ENCODE measurements at regions not wholly inside any gene's neighbourhood (a gene's known extent, or its start where the extent isn't known, plus 50 kb on each side); places are given as distances from the start of the nearest gene placed in this dataset.

DNA sequence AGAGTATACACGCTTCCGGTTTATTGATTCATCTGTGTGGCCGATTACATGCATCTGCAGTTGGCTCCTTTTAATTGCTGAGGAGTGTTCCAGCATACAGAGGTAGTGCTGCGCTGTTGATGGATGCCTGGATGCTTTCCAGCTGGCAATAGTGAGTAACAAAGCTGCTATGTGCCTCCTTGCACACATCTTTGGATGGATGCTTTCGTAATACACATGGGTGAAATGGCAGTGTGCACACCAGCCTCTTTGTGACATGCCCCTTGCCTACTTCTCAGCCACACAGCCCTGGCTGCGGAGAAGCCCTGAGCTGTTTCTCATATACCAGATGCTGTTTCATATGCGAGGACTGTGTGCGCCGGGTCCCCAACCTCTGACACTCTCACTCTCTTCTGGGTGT lies 151.0 kb downstream of the GADD45G start:
- DNase-seq (ENCODE audit: low read depth, low spot score) (no peak), ATAC-seq (no peak)
- Histone ChIP-seq H3K27ac (ENCODE audit: low read depth, low read length) (no peak overlapping the region), H3K4me3 (replicated peaks in 1 of 2; ENCODE audit: low read depth in 1 of 2, low read length in 2 of 2) (no peak overlapping the region), H3K79me2 (ENCODE audit: insufficient read depth, low read length) (no peaks in the 10 kb centered on the region), H2AFZ (ENCODE audit: low read depth, low read length, poor library complexity, severe bottlenecking) (no peak overlapping the region), H3K4me2 (ENCODE audit: low read length) (no peak overlapping the region), H3K4me1 (ENCODE audit: control insufficient read depth in 1 of 2, insufficient read depth in 2 of 2, low read length in 2 of 2) (no peaks in the 10 kb centered on the region), H3K27me3 (ENCODE audit: insufficient read depth, low read length) (no peaks in the 10 kb centered on the region; the same call in 1 of the 2 replicates), H3K9me2 (ENCODE audit: insufficient read depth) (no peaks in the 10 kb centered on the region), H3K9me3 (ENCODE audit: control insufficient read depth in 1 of 2, insufficient read depth in 1 of 2, low read depth in 1 of 2, low read length in 2 of 2) (no peaks in the 10 kb centered on the region), H3K9ac (ENCODE audit: low read length) (no peak overlapping the region), H3K36me3 (ENCODE audit: control insufficient read depth in 1 of 2, insufficient read depth in 2 of 2, low read length in 2 of 2) (no peaks in the 10 kb centered on the region), H4K20me1 (ENCODE audit: insufficient read depth) (no peaks in the 10 kb centered on the region)
- TF ChIP-seq SIN3A (IDR thresholded peaks at IDR 0.05; ENCODE audit: low read depth) (no peak), ELF1 (IDR thresholded peaks at IDR 0.05; ENCODE audit: borderline replicate concordance, low read depth) (no peak), CTCF (IDR thresholded peaks at IDR 0.05 in 2 of 3, conservative IDR thresholded peaks at IDR 0.05 in 1 of 3; ENCODE audit: borderline replicate concordance in 1 of 3, insufficient read depth in 1 of 3, low read depth in 2 of 3, low read length in 2 of 3) (no peak)
- TF ChIP-seq, protein P1, sequence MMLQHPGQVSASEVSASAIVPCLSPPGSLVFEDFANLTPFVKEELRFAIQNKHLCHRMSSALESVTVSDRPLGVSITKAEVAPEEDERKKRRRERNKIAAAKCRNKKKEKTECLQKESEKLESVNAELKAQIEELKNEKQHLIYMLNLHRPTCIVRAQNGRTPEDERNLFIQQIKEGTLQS (IDR thresholded peaks at IDR 0.05) = no peak
- TF ChIP-seq, protein P2, sequence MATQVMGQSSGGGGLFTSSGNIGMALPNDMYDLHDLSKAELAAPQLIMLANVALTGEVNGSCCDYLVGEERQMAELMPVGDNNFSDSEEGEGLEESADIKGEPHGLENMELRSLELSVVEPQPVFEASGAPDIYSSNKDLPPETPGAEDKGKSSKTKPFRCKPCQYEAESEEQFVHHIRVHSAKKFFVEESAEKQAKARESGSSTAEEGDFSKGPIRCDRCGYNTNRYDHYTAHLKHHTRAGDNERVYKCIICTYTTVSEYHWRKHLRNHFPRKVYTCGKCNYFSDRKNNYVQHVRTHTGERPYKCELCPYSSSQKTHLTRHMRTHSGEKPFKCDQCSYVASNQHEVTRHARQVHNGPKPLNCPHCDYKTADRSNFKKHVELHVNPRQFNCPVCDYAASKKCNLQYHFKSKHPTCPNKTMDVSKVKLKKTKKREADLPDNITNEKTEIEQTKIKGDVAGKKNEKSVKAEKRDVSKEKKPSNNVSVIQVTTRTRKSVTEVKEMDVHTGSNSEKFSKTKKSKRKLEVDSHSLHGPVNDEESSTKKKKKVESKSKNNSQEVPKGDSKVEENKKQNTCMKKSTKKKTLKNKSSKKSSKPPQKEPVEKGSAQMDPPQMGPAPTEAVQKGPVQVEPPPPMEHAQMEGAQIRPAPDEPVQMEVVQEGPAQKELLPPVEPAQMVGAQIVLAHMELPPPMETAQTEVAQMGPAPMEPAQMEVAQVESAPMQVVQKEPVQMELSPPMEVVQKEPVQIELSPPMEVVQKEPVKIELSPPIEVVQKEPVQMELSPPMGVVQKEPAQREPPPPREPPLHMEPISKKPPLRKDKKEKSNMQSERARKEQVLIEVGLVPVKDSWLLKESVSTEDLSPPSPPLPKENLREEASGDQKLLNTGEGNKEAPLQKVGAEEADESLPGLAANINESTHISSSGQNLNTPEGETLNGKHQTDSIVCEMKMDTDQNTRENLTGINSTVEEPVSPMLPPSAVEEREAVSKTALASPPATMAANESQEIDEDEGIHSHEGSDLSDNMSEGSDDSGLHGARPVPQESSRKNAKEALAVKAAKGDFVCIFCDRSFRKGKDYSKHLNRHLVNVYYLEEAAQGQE (IDR thresholded peaks at IDR 0.05; ENCODE audit: low read depth) = no peak
- BruUV-seq (replicated peaks) = no TSS peak
- intact Hi-C loops (cut with micrococcal nuclease) = no loop called here
- ChIA-PET CTCF (no interaction called here), RAD21 (ENCODE audit: low non-redundant PET in 1 of 2, low total read pairs in 2 of 2, uncharacterized antibody in 2 of 2, unreplicated experiment in 2 of 2) (no interaction called here), POLR2A (no interaction called here)
